K562 (cell line): ENCODE measurements at regions not wholly inside any gene's neighbourhood (a gene's known extent, or its start where the extent isn't known, plus 50 kb on each side); places are given as distances from the start of the nearest gene placed in this dataset.

ENCODE experiments used
- ATAC-seq: fragments of 200-7000 bp; cut with Tn5 transposase; 3 replicates; pipeline ENCODE4 v1.9.1; 2020; ENCODE audit warnings: moderate library complexity
- BruUV-seq: library from RNA; stranded (reverse); fragments of 400-500 nt; replicated peaks from 2 replicates; lab custom pipeline; 2021; lab: Mats Ljungman, UMichigan
- CTCF ChIA-PET: fragments of 300-600 bp; formaldehyde crosslinking; extraction: SDS; loops from one replicate; lab custom pipeline; 2021; ENCODE audit warnings: low intra/inter-chr PET ratio; lab: Yijun Ruan, JAX
- POLR2A ChIA-PET: fragments of 300-600, 350-650 bp; sonication (Branson Sonifier 250); formaldehyde crosslinking; extraction: SDS; loops from one replicate; lab custom pipeline; 2021; ENCODE audit warnings: antibody characterized with exemption, inconsistent platforms; lab: Yijun Ruan, JAX
- DNase-seq, 4 experiments: peaks; one replicate each; pipeline versions ENCODE4 v3.0.0 to v3.0.0-alpha.2; 2011 to 2018; ENCODE audit warnings: low spot score in 3 of 4, mixed read lengths in 3 of 4; ENCODE audit errors: extremely low read depth in 1 of 4
- FAIRE-seq: peaks from 2 replicates; lab custom pipeline; 2011; peaks lifted over from hg19 to GRCh38; lab: Jason Lieb, UNC
- H2AFZ ChIP-seq: 2 replicates; pipeline ENCODE4 v1.6.0; 2011; ENCODE audit warnings: low read depth, low read length, control low read depth, inconsistent platforms
- H3K27ac ChIP-seq: fragments of 200-600 bp; 3 replicates; pipeline ENCODE4 v1.8.0; 2011; ENCODE audit warnings: low read depth, mild to moderate bottlenecking, control low read depth, inconsistent platforms, low read length, moderate library complexity, mixed read lengths; ENCODE audit errors: extremely low read depth
- H3K27me3 ChIP-seq, 2 experiments: fragments of 300-600 bp in 1 of 2; 2 replicates in 1 of 2; 3 replicates in 1 of 2; pipeline versions ENCODE4 v1.6.0 to v1.8.0; 2011; ENCODE audit warnings: inconsistent platforms in 2 of 2, low read length in 2 of 2, mild to moderate bottlenecking in 1 of 2, mixed read lengths in 1 of 2, moderate library complexity in 1 of 2; ENCODE audit not compliant: control insufficient read depth in 2 of 2, insufficient read depth in 2 of 2
- H3K36me3 ChIP-seq: fragments of 300-600 bp; 3 replicates; pipeline ENCODE4 v1.8.0; 2011; ENCODE audit warnings: mild to moderate bottlenecking, low read length, inconsistent platforms; ENCODE audit not compliant: control insufficient read depth, insufficient read depth
- H3K4me1 ChIP-seq, 2 experiments: fragments of 200-600 bp in 1 of 2; replicated peaks in 1 of 2; 2 replicates in 1 of 2; 3 replicates in 1 of 2; pipeline versions ENCODE4 v1.5.1 to v1.8.0; 2011; ENCODE audit warnings: inconsistent platforms in 2 of 2, low read length in 2 of 2, mild to moderate bottlenecking in 1 of 2, mixed read lengths in 1 of 2, moderate library complexity in 1 of 2; ENCODE audit not compliant: control insufficient read depth in 2 of 2, insufficient read depth in 2 of 2
- H3K4me2 ChIP-seq: 2 replicates; pipeline ENCODE4 v1.6.1; 2011; ENCODE audit warnings: low read length, control low read depth, inconsistent platforms, mixed read lengths; ENCODE audit not compliant: insufficient read depth
- H3K4me3 ChIP-seq: fragments of 200-600 bp; sonication (generic), shearing (Covaris generic); 2 replicates; pipeline ENCODE4 v1.5.1; 2016; ENCODE audit warnings: control low read depth, inconsistent platforms
- H3K79me2 ChIP-seq: fragments of 200-600 bp; 3 replicates; pipeline ENCODE4 v1.8.0; 2011; ENCODE audit warnings: low read length, inconsistent platforms; ENCODE audit not compliant: control insufficient read depth, insufficient read depth
- H3K9ac ChIP-seq, 2 experiments: 2 replicates each; pipeline versions ENCODE4 v1.6.0 to v1.6.1; 2011; ENCODE audit warnings: low read depth in 2 of 2, low read length in 2 of 2, control low read depth in 1 of 2, inconsistent platforms in 1 of 2, mild to moderate bottlenecking in 1 of 2, mixed read lengths in 1 of 2; ENCODE audit not compliant: insufficient read depth in 1 of 2
- H3K9me1 ChIP-seq: one replicate; pipeline ENCODE4 v1.6.0; 2011; ENCODE audit warnings: inconsistent platforms, mild to moderate bottlenecking, low read length, moderate library complexity; ENCODE audit not compliant: control insufficient read depth, insufficient read depth
- H3K9me3 ChIP-seq: replicated peaks from 2 replicates; pipeline ENCODE4 v1.5.1; 2011; ENCODE audit warnings: low read depth, low read length, inconsistent platforms; ENCODE audit not compliant: control insufficient read depth, insufficient read depth
- H4K20me1 ChIP-seq: replicated peaks from 2 replicates; pipeline ENCODE4 v1.6.1; 2011; ENCODE audit warnings: low read length, inconsistent platforms, mixed read lengths; ENCODE audit not compliant: control insufficient read depth, insufficient read depth
- CBFA2T3 ChIP-seq: fragments of 450-650 bp; IDR thresholded peaks from 2 replicates; pipeline ENCODE4 v1.6.1; 2017
- DIDO1 ChIP-seq: fragments of 450-650 bp; IDR thresholded peaks from 2 replicates; pipeline ENCODE4 v1.6.1; 2016; ENCODE audit warnings: low read depth, missing biosample characterization, missing genetic modification characterization
- ELF4 ChIP-seq: fragments of 450-650 bp; formaldehyde crosslinking; IDR thresholded peaks from 2 replicates; pipeline ENCODE4 v1.4.0; 2022; ENCODE audit warnings: missing genetic modification characterization
- EWSR1 ChIP-seq: fragments of 450-650 bp; IDR thresholded peaks from 2 replicates; pipeline ENCODE4 v1.6.1; 2018; ENCODE audit warnings: borderline replicate concordance, mild to moderate bottlenecking, low read depth, moderate library complexity; ENCODE audit not compliant: partially characterized antibody
- GTF2F1 ChIP-seq: IDR thresholded peaks from 2 replicates; pipeline ENCODE4 v1.6.1; 2011; ENCODE audit warnings: low read depth, low read length, improper control_type of control experiment
- RBM17 ChIP-seq: fragments of 200-400 bp; formaldehyde crosslinking; IDR thresholded peaks from 2 replicates; pipeline ENCODE4 v1.6.1; 2017; ENCODE audit warnings: low read depth, mild to moderate bottlenecking, low read length, borderline replicate concordance
- RBM39 ChIP-seq: fragments of 200-400 bp; formaldehyde crosslinking; optimal IDR thresholded peaks from 2 replicates; pipeline ENCODE3; 2018; ENCODE audit warnings: low read depth, low read length
- SIN3A ChIP-seq, 2 experiments: fragments of 150-350 bp in 1 of 2; IDR thresholded peaks; 2 replicates each; pipeline ENCODE4 v1.6.1; 2011 to 2016; ENCODE audit warnings: borderline replicate concordance in 2 of 2, low read depth in 2 of 2, low read length in 2 of 2, mild to moderate bottlenecking in 2 of 2, moderate library complexity in 2 of 2; ENCODE audit not compliant: control insufficient read depth in 1 of 2
- SMAD4 ChIP-seq: fragments of 250-450 bp; sonication (Bioruptor Pico); conservative IDR thresholded peaks from 2 replicates; pipeline ENCODE4 v1.8.0; 2021; ENCODE audit warnings: inconsistent platforms, mild to moderate bottlenecking, moderate library complexity
- ZKSCAN3 ChIP-seq: fragments of 250-450 bp; sonication (Bioruptor Pico); IDR thresholded peaks from 2 replicates; pipeline ENCODE4 v1.4.0; 2020
- ZNF274 ChIP-seq: IDR thresholded peaks from 2 replicates; pipeline ENCODE4 v1.6.1; 2011; ENCODE audit warnings: low read depth, mild to moderate bottlenecking, low read length, moderate library complexity, borderline replicate concordance
- ZNF282 ChIP-seq: sonication (generic); formaldehyde crosslinking; IDR thresholded peaks from 2 replicates; pipeline ENCODE4 v1.8.1; 2023; ENCODE audit warnings: missing genetic modification reagents
- ZNF507 ChIP-seq: conservative IDR thresholded peaks from 2 replicates; pipeline ENCODE4 v1.6.1; 2017; ENCODE audit warnings: missing genetic modification characterization, missing compliant biosample characterization
- WGBS: fragments of 100-300 bp; shearing (Covaris generic); methylation state at CpG from one replicate; pipeline ENCODE4 v1.1.6; 2016; ENCODE audit warnings: low coverage, mixed read lengths; ENCODE audit not compliant: insufficient coverage; ENCODE audit errors: missing lambda C conversion rate; 5-methylcytosine and 5-hydroxymethylcytosine counted together
- in situ Hi-C: fragments of 300-500 bp; cut with MboI; formaldehyde crosslinking; loops from 4 replicates; pipeline ENCODE4 v1.15.0; 2018; ENCODE audit warnings: inconsistent platforms, mixed read lengths
- intact Hi-C: fragments of 100-400 bp; cut with micrococcal nuclease; formaldehyde crosslinking; loops from 2 replicates; pipeline ENCODE4 v1.14.2; 2022
- TF ChIP-seq, protein P1 (sequence below): fragments of 450-650 bp; formaldehyde crosslinking; IDR thresholded peaks from 2 replicates; pipeline ENCODE4 v1.4.0; 2020; ENCODE audit warnings: mild to moderate bottlenecking, mixed read lengths
- TF ChIP-seq, protein P2 (sequence below): sonication (generic); formaldehyde crosslinking; IDR thresholded peaks from 2 replicates; pipeline ENCODE4 v1.8.0; 2022; ENCODE audit warnings: mild to moderate bottlenecking, low read depth, missing genetic modification reagents
- TF ChIP-seq, protein P3 (sequence below): fragments of 200-800 bp; sonication (Bioruptor generic); IDR thresholded peaks from 2 replicates; pipeline ENCODE4 v1.6.1; 2016; ENCODE audit warnings: missing genetic modification characterization, missing compliant biosample characterization

DNA sequence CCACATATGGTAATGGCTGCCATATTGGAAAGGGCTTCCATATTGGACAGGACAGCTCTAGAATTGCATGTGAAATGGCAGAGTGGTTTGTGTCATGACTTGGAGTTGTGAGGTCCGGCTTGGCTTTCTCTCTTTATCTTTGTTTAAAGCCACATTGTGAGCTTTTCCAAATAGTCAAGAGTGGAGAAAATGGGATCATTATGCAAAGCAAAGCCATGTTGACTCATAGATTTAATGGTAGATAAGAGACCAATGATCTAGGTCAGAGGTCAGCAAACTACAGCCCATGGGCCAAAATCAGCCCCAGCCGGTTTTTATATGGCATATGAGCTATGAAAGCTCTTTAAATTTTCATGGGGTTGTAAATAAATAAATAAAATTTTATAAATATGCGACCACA is 449.1 kb downstream of the BCL11B start (continued):
- TF ChIP-seq SMAD4 (no peak), EWSR1 (no peak), SIN3A (IDR thresholded peaks at IDR 0.05; ENCODE audit: borderline replicate concordance in 2 of 2, control insufficient read depth in 1 of 2, low read depth in 2 of 2, low read length in 2 of 2) (no peak), CBFA2T3 (no peak), ELF4 (CRISPR knock-in tag) (no peak), ZNF274 (no peak), ZNF507 (no peak), DIDO1 (tag) (no peak)
- TF ChIP-seq, protein P1, sequence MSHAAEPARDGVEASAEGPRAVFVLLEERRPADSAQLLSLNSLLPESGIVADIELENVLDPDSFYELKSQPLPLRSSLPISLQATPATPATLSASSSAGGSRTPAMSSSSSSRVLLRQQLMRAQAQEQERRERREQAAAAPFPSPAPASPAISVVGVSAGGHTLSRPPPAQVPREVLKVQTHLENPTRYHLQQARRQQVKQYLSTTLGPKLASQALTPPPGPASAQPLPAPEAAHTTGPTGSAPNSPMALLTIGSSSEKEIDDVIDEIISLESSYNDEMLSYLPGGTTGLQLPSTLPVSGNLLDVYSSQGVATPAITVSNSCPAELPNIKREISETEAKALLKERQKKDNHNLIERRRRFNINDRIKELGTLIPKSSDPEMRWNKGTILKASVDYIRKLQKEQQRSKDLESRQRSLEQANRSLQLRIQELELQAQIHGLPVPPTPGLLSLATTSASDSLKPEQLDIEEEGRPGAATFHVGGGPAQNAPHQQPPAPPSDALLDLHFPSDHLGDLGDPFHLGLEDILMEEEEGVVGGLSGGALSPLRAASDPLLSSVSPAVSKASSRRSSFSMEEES (CRISPR knock-in tag), result no peak

DNA sequence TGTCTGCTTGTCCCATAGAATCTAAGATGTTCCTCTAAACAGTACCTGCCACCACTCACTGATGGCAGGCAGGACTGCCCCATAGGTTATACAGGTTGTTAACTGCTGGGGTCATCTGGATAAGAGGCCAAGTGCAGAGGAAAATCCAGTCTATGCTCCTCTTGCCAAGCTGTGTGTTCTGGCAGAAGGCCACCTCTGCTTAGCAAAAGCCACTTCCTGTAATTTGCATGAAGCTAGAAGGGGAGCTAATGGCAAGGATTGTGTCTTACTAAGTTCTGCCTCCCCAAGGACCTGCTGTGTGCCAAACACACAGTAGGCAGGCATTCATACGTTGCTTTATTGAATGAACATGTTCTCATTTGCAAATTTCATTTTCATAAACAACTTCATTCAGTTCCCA is 445.4 kb downstream of the BCL11B start:
- no peaks in the 10 kb centered on the region for H3K36me3 ChIP-seq
- no peak overlapping the region for H2AFZ ChIP-seq
- BruUV-seq, result no TSS peak
- no peaks in the 10 kb centered on the region for H3K4me1 ChIP-seq
- in situ Hi-C loops (no loop called here), intact Hi-C loops (no loop called here)
- no peak overlapping the region for H3K4me2 ChIP-seq
- DNase-seq (no peak), ATAC-seq (no peak), FAIRE-seq (no peak)
- H3K4me3 ChIP-seq, result no peak overlapping the region
- no peaks in the 10 kb centered on the region for H4K20me1 ChIP-seq
- no peak overlapping the region for H3K9ac ChIP-seq
- H3K9me1 ChIP-seq, result no peaks in the 10 kb centered on the region
- H3K79me2 ChIP-seq, result no peaks in the 10 kb centered on the region
- no peak overlapping the region for H3K27ac ChIP-seq
- no peaks in the 10 kb centered on the region for H3K9me3 ChIP-seq
- no peaks in the 10 kb centered on the region for H3K27me3 ChIP-seq
- ChIA-PET POLR2A (no interaction called here), CTCF (no interaction called here)
- WGBS, result 0% methylated on average over 1 of the region's 1 CpG
- TF ChIP-seq, protein P2, sequence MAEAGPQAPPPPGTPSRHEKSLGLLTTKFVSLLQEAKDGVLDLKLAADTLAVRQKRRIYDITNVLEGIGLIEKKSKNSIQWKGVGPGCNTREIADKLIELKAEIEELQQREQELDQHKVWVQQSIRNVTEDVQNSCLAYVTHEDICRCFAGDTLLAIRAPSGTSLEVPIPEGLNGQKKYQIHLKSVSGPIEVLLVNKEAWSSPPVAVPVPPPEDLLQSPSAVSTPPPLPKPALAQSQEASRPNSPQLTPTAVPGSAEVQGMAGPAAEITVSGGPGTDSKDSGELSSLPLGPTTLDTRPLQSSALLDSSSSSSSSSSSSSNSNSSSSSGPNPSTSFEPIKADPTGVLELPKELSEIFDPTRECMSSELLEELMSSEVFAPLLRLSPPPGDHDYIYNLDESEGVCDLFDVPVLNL (CRISPR knock-in tag), result no peak
- no peak for TF ChIP-seq RBM39
- no peak for TF ChIP-seq ZKSCAN3 (CRISPR knock-in tag)
- no peak for TF ChIP-seq RBM17
- no peak for TF ChIP-seq ZNF282 (CRISPR knock-in tag)
- TF ChIP-seq, protein P3, sequence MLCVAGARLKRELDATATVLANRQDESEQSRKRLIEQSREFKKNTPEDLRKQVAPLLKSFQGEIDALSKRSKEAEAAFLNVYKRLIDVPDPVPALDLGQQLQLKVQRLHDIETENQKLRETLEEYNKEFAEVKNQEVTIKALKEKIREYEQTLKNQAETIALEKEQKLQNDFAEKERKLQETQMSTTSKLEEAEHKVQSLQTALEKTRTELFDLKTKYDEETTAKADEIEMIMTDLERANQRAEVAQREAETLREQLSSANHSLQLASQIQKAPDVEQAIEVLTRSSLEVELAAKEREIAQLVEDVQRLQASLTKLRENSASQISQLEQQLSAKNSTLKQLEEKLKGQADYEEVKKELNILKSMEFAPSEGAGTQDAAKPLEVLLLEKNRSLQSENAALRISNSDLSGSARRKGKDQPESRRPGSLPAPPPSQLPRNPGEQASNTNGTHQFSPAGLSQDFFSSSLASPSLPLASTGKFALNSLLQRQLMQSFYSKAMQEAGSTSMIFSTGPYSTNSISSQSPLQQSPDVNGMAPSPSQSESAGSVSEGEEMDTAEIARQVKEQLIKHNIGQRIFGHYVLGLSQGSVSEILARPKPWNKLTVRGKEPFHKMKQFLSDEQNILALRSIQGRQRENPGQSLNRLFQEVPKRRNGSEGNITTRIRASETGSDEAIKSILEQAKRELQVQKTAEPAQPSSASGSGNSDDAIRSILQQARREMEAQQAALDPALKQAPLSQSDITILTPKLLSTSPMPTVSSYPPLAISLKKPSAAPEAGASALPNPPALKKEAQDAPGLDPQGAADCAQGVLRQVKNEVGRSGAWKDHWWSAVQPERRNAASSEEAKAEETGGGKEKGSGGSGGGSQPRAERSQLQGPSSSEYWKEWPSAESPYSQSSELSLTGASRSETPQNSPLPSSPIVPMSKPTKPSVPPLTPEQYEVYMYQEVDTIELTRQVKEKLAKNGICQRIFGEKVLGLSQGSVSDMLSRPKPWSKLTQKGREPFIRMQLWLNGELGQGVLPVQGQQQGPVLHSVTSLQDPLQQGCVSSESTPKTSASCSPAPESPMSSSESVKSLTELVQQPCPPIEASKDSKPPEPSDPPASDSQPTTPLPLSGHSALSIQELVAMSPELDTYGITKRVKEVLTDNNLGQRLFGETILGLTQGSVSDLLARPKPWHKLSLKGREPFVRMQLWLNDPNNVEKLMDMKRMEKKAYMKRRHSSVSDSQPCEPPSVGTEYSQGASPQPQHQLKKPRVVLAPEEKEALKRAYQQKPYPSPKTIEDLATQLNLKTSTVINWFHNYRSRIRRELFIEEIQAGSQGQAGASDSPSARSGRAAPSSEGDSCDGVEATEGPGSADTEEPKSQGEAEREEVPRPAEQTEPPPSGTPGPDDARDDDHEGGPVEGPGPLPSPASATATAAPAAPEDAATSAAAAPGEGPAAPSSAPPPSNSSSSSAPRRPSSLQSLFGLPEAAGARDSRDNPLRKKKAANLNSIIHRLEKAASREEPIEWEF (CRISPR knock-in tag), result no peak
- no peak for TF ChIP-seq GTF2F1
